HEK293T (cell line): ENCODE measurements at regions not wholly inside any gene's neighbourhood (a gene's known extent, or its start where the extent isn't known, plus 50 kb on each side); places are given as distances from the start of the nearest gene placed in this dataset.

ENCODE experiments used
- BHLHE40 ChIP-seq: fragments of 450-650 bp; IDR thresholded peaks from 2 replicates; pipeline ENCODE4 v1.6.1; 2016; ENCODE audit warnings: mild to moderate bottlenecking, moderate library complexity, borderline replicate concordance
- SP1 ChIP-seq: fragments of 450-650 bp; IDR thresholded peaks from 2 replicates; pipeline ENCODE4 v1.6.1; 2017

- no peak for TF ChIP-seq SP1
- no peak for TF ChIP-seq BHLHE40
Observed at GRCh38 chr9:86643946-86644674, 289.9 kb upstream of the TUT7 start.
